GM21526 (cell line): ENCODE measurements at regions not wholly inside any gene's neighbourhood (a gene's known extent, or its start where the extent isn't known, plus 50 kb on each side); places are given as distances from the start of the nearest gene placed in this dataset.
"Not testable (repeated sequence)": the region's sequence is repeated elsewhere in the genome, so short reads cannot be mapped to it uniquely, and the experiment has no call there.

Source experiments
- ATAC-seq: cut with Tn5 transposase; IDR thresholded peaks from one replicate; pipeline ENCODE4 v1.9.1; 2021; ENCODE audit warnings: moderate library complexity; ENCODE audit not compliant: unreplicated experiment, low FRiP score

GRCh38 chrX:138886769-138887168, 175.3 kb upstream of the FGF13 start:
- ATAC-seq, result no peak

- ATAC-seq, result no peak
Observed at GRCh38 chrX:138885886-138886285, 174.4 kb upstream of the FGF13 start.

GRCh38 chrX:138880293-138880692, 168.8 kb upstream of the FGF13 start:
- not testable (repeated sequence) for ATAC-seq

GRCh38 chrX:138877746-138878145, 166.2 kb upstream of the FGF13 start:
- no peak for ATAC-seq

- ATAC-seq, result no peak
Observed at GRCh38 chrX:138875472-138875871, 164.0 kb upstream of the FGF13 start.

GRCh38 chrX:138874271-138874935, 162.9 kb upstream of the FGF13 start:
- ATAC-seq, result no peak

- ATAC-seq, result not testable (repeated sequence)
Observed at GRCh38 chrX:138873640-138874039, 162.1 kb upstream of the FGF13 start.

GRCh38 chrX:138872537-138872936, 161.0 kb upstream of the FGF13 start:
- no peak for ATAC-seq

- no peak for ATAC-seq
Observed at GRCh38 chrX:138871739-138872138, 160.2 kb upstream of the FGF13 start.

- ATAC-seq, result no peak
Observed at GRCh38 chrX:138866643-138867042, 155.1 kb upstream of the FGF13 start.

GRCh38 chrX:138865093-138865649, 153.7 kb upstream of the FGF13 start:
- ATAC-seq, result no peak

GRCh38 chrX:138859421-138859820, 147.9 kb upstream of the FGF13 start:
- ATAC-seq, result no peak

- ATAC-seq, result no peak
Observed at GRCh38 chrX:138858951-138859350, 147.4 kb upstream of the FGF13 start.

GRCh38 chrX:138858438-138858837, 146.9 kb upstream of the FGF13 start:
- ATAC-seq, result no peak

GRCh38 chrX:138856881-138857604, 145.5 kb upstream of the FGF13 start:
- no peak for ATAC-seq

- ATAC-seq, result no peak
Observed at GRCh38 chrX:138853936-138854335, 142.4 kb upstream of the FGF13 start.

GRCh38 chrX:138849521-138849920, 138.0 kb upstream of the FGF13 start:
- no peak for ATAC-seq

- ATAC-seq, result no peak
Observed at GRCh38 chrX:138847930-138848329, 136.4 kb upstream of the FGF13 start.

- no peak for ATAC-seq
Observed at GRCh38 chrX:138845786-138846185, 134.3 kb upstream of the FGF13 start.

GRCh38 chrX:138807400-138807799, 95.9 kb upstream of the FGF13 start:
- ATAC-seq, result not testable (repeated sequence)

- ATAC-seq, result no peak
Observed at GRCh38 chrX:138794246-138794645, 82.7 kb upstream of the FGF13 start.

- ATAC-seq, result no peak
Observed at GRCh38 chrX:138791551-138791950, 80.0 kb upstream of the FGF13 start.
